ENCODE measurements at regions not wholly inside any gene's neighbourhood (a gene's known extent, or its start where the extent isn't known, plus 50 kb on each side); places are given as distances from the start of the nearest gene placed in this dataset.

GRCh38 chr4:154009788-154010187 lies 220.9 kb upstream of the SFRP2 start:
- POLR2A ChIA-PET (ENCODE audit: unreplicated experiment): no interaction called here
- H4K20me1 ChIP-seq (ENCODE audit: low read length): no peaks in the 10 kb centered on the region
- no peaks in the 10 kb centered on the region for H3K9me3 ChIP-seq (ENCODE audit: low read length)
- no peaks in the 10 kb centered on the region for H3F3A ChIP-seq (ENCODE audit: low read length, unreplicated experiment)
- ATAC-seq (no peak), DNase-seq (no peak)
- H3K27me3 ChIP-seq (ENCODE audit: low read length): peaks cover 13% of the 10 kb centered on the region
- no peak overlapping the region for H3K9ac ChIP-seq (ENCODE audit: low read length)
- BruUV-seq (replicated peaks): no TSS peak
- TF ChIP-seq EZH2phosphoT487 (IDR thresholded peaks at IDR 0.05; ENCODE audit: borderline replicate concordance, low read length) (no peak), EZH2 (IDR thresholded peaks at IDR 0.05; ENCODE audit: low read length, unreplicated experiment) (no peak)
- TF ChIP-seq, protein P1, sequence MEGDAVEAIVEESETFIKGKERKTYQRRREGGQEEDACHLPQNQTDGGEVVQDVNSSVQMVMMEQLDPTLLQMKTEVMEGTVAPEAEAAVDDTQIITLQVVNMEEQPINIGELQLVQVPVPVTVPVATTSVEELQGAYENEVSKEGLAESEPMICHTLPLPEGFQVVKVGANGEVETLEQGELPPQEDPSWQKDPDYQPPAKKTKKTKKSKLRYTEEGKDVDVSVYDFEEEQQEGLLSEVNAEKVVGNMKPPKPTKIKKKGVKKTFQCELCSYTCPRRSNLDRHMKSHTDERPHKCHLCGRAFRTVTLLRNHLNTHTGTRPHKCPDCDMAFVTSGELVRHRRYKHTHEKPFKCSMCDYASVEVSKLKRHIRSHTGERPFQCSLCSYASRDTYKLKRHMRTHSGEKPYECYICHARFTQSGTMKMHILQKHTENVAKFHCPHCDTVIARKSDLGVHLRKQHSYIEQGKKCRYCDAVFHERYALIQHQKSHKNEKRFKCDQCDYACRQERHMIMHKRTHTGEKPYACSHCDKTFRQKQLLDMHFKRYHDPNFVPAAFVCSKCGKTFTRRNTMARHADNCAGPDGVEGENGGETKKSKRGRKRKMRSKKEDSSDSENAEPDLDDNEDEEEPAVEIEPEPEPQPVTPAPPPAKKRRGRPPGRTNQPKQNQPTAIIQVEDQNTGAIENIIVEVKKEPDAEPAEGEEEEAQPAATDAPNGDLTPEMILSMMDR (conservative IDR thresholded peaks at IDR 0.05; ENCODE audit: low read depth, low read length): no peak
- intact Hi-C loops (cut with micrococcal nuclease): no loop called here
- no peak overlapping the region for H3K27ac ChIP-seq (ENCODE audit: low read length)
- H3K9me2 ChIP-seq (replicated peaks; ENCODE audit: low read length): no peaks in the 10 kb centered on the region
- CTCF ChIA-PET: no interaction called here
- no peaks in the 10 kb centered on the region for H3K79me2 ChIP-seq (ENCODE audit: low read length)
- H3K4me3 ChIP-seq (ENCODE audit: low read length): no peak overlapping the region
- no peak overlapping the region for H3K4me2 ChIP-seq (ENCODE audit: low read length)
- H3K4me1 ChIP-seq (ENCODE audit: insufficient read depth, low read length): no peaks in the 10 kb centered on the region
- H2AFZ ChIP-seq (ENCODE audit: low read length): no peak overlapping the region
- H3K36me3 ChIP-seq (ENCODE audit: low read depth, low read length): no peaks in the 10 kb centered on the region

DNA sequence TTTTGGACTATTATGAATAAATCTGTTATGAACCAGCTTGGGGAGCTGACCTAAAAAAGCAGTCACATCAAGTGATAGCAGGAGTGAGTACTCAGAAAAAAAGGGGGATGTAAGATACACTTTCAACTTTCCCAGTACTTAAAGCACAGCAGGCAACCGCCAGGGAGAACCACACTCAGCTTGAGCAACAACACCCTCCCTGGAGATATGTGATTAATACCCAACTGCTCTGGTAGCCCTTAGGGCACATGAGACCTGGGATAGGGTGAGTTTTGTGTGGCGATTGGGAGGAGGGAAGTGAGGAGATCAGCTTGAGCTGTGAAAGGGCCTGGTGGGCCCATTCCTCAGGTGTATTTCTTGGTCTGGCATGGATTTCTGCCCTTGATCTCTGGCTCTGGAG lies 220.3 kb upstream of the SFRP2 start:
- Histone ChIP-seq H4K20me1 (ENCODE audit: low read length) (no peaks in the 10 kb centered on the region), H3K36me3 (ENCODE audit: low read depth, low read length) (no peaks in the 10 kb centered on the region), H3K4me2 (ENCODE audit: low read length) (no peak overlapping the region), H3K9me3 (ENCODE audit: low read length) (no peaks in the 10 kb centered on the region), H3K27ac (ENCODE audit: low read length) (no peak overlapping the region), H3K79me2 (ENCODE audit: low read length) (no peaks in the 10 kb centered on the region), H3K9ac (ENCODE audit: low read length) (no peak overlapping the region), H3K4me1 (ENCODE audit: insufficient read depth, low read length) (no peaks in the 10 kb centered on the region), H2AFZ (ENCODE audit: low read length) (no peak overlapping the region), H3K4me3 (ENCODE audit: low read length) (no peak overlapping the region), H3F3A (ENCODE audit: low read length, unreplicated experiment) (no peaks in the 10 kb centered on the region), H3K9me2 (replicated peaks; ENCODE audit: low read length) (no peaks in the 10 kb centered on the region), H3K27me3 (ENCODE audit: low read length) (peaks cover 10% of the 10 kb centered on the region)
- ChIA-PET POLR2A (ENCODE audit: unreplicated experiment) (no interaction called here), CTCF (no interaction called here)
- DNase-seq (no peak), ATAC-seq (no peak)
- intact Hi-C loops (cut with micrococcal nuclease): no loop called here
- no TSS peak for BruUV-seq (replicated peaks)
- TF ChIP-seq EZH2phosphoT487 (IDR thresholded peaks at IDR 0.05; ENCODE audit: borderline replicate concordance, low read length) (no peak), EZH2 (IDR thresholded peaks at IDR 0.05; ENCODE audit: low read length, unreplicated experiment) (no peak)
- TF ChIP-seq, protein P1 (conservative IDR thresholded peaks at IDR 0.05; ENCODE audit: low read depth, low read length): no peak

GRCh38 chr4:154005171-154005520 lies 216.3 kb upstream of the SFRP2 start:
- TF ChIP-seq EZH2phosphoT487 (IDR thresholded peaks at IDR 0.05; ENCODE audit: borderline replicate concordance, low read length): no peak
- no peak for TF ChIP-seq EZH2 (IDR thresholded peaks at IDR 0.05; ENCODE audit: low read length, unreplicated experiment)
- TF ChIP-seq, protein P1 (conservative IDR thresholded peaks at IDR 0.05; ENCODE audit: low read depth, low read length): no peak
- Histone ChIP-seq H3K9me3 (ENCODE audit: low read length) (no peaks in the 10 kb centered on the region), H3F3A (ENCODE audit: low read length, unreplicated experiment) (no peaks in the 10 kb centered on the region), H3K27ac (ENCODE audit: low read length) (no peak overlapping the region), H4K20me1 (ENCODE audit: low read length) (no peaks in the 10 kb centered on the region), H3K4me1 (ENCODE audit: insufficient read depth, low read length) (no peaks in the 10 kb centered on the region), H3K36me3 (ENCODE audit: low read depth, low read length) (no peaks in the 10 kb centered on the region), H3K4me2 (ENCODE audit: low read length) (no peak overlapping the region), H3K79me2 (ENCODE audit: low read length) (no peaks in the 10 kb centered on the region), H3K9me2 (replicated peaks; ENCODE audit: low read length) (no peaks in the 10 kb centered on the region), H2AFZ (ENCODE audit: low read length) (no peak overlapping the region), H3K4me3 (ENCODE audit: low read length) (no peak overlapping the region), H3K27me3 (ENCODE audit: low read length) (peaks cover 3% of the 10 kb centered on the region; the same call in 1 of the 2 replicates), H3K9ac (ENCODE audit: low read length) (no peak overlapping the region)
- ATAC-seq: no peak
- POLR2A ChIA-PET (ENCODE audit: unreplicated experiment): no interaction called here
- no TSS peak for BruUV-seq (replicated peaks)
- DNase-seq: no peak
- CTCF ChIA-PET: no interaction called here
- intact Hi-C loops (cut with micrococcal nuclease): no loop called here
